ENCODE measurements at regions not wholly inside any gene's neighbourhood (a gene's known extent, or its start where the extent isn't known, plus 50 kb on each side); places are given as distances from the start of the nearest gene placed in this dataset.

DNA sequence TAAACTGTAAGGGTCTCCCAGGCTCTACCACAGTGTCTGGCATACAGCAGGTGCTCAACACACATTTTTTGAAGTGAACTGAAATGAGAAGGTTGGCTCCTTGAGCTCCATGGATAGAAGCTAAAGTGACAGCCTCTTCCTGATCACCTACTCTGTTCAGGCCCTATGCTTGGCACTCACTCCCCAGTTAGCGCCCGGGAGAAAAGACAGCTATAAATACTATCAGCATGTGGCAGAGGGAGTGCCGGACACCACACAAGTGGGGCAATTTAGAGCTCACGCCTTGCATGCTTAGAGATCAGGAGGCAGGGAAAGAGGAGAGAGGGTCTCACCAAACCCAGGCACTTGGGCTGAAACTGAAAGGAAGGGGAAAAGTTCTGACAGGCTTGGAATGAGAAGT is 195.5 kb downstream of the BUD13 start:
- TF ChIP-seq POLR2AphosphoS5 (IDR thresholded peaks at IDR 0.05; ENCODE audit: low read depth, low read length) (no peak), TCF7L2 (IDR thresholded peaks at IDR 0.05; ENCODE audit: low read depth, low read length) (no peak), SIN3A (IDR thresholded peaks at IDR 0.05; ENCODE audit: borderline replicate concordance, insufficient read depth, low read depth, low read length) (no peak)
- TF ChIP-seq, protein P1, sequence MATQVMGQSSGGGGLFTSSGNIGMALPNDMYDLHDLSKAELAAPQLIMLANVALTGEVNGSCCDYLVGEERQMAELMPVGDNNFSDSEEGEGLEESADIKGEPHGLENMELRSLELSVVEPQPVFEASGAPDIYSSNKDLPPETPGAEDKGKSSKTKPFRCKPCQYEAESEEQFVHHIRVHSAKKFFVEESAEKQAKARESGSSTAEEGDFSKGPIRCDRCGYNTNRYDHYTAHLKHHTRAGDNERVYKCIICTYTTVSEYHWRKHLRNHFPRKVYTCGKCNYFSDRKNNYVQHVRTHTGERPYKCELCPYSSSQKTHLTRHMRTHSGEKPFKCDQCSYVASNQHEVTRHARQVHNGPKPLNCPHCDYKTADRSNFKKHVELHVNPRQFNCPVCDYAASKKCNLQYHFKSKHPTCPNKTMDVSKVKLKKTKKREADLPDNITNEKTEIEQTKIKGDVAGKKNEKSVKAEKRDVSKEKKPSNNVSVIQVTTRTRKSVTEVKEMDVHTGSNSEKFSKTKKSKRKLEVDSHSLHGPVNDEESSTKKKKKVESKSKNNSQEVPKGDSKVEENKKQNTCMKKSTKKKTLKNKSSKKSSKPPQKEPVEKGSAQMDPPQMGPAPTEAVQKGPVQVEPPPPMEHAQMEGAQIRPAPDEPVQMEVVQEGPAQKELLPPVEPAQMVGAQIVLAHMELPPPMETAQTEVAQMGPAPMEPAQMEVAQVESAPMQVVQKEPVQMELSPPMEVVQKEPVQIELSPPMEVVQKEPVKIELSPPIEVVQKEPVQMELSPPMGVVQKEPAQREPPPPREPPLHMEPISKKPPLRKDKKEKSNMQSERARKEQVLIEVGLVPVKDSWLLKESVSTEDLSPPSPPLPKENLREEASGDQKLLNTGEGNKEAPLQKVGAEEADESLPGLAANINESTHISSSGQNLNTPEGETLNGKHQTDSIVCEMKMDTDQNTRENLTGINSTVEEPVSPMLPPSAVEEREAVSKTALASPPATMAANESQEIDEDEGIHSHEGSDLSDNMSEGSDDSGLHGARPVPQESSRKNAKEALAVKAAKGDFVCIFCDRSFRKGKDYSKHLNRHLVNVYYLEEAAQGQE (IDR thresholded peaks at IDR 0.05; ENCODE audit: insufficient read depth in 1 of 2, low read depth in 2 of 2, low read length in 1 of 2), result no peak
- TF ChIP-seq, protein P2, sequence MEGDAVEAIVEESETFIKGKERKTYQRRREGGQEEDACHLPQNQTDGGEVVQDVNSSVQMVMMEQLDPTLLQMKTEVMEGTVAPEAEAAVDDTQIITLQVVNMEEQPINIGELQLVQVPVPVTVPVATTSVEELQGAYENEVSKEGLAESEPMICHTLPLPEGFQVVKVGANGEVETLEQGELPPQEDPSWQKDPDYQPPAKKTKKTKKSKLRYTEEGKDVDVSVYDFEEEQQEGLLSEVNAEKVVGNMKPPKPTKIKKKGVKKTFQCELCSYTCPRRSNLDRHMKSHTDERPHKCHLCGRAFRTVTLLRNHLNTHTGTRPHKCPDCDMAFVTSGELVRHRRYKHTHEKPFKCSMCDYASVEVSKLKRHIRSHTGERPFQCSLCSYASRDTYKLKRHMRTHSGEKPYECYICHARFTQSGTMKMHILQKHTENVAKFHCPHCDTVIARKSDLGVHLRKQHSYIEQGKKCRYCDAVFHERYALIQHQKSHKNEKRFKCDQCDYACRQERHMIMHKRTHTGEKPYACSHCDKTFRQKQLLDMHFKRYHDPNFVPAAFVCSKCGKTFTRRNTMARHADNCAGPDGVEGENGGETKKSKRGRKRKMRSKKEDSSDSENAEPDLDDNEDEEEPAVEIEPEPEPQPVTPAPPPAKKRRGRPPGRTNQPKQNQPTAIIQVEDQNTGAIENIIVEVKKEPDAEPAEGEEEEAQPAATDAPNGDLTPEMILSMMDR (IDR thresholded peaks at IDR 0.05), result no peak
- BruUV-seq (replicated peaks), result no TSS peak
- ChIA-PET POLR2A (no interaction called here), CTCF (no interaction called here)
- intact Hi-C loops (cut with micrococcal nuclease; ENCODE audit: unreplicated experiment) (no loop called here), in situ Hi-C loops (cut with HindIII; ENCODE audit: low pct_unique_long_range_greater_than_20kb, low sequenced_read_pairs) (no loop called here)
- H3K4me1 ChIP-seq (ENCODE audit: control insufficient read depth, insufficient read depth, low read length), result no peaks in the 10 kb centered on the region
- DNase-seq (ENCODE audit: low read depth, low spot score) (no peak), ATAC-seq (no peak)
- no peak overlapping the region for H3K4me3 ChIP-seq (ENCODE audit: low read depth in 2 of 2, low read length in 2 of 2)
- no peak overlapping the region for H3K27ac ChIP-seq (ENCODE audit: low read length)
- H3K27me3 ChIP-seq (ENCODE audit: control insufficient read depth, insufficient read depth, low read length), result peaks cover 26% of the 10 kb centered on the region
- H3K36me3 ChIP-seq (ENCODE audit: control insufficient read depth, insufficient read depth, low read length), result no peaks in the 10 kb centered on the region
- H3K9me3 ChIP-seq (ENCODE audit: control insufficient read depth, insufficient read depth, low read depth, low read length), result no peaks in the 10 kb centered on the region

DNA sequence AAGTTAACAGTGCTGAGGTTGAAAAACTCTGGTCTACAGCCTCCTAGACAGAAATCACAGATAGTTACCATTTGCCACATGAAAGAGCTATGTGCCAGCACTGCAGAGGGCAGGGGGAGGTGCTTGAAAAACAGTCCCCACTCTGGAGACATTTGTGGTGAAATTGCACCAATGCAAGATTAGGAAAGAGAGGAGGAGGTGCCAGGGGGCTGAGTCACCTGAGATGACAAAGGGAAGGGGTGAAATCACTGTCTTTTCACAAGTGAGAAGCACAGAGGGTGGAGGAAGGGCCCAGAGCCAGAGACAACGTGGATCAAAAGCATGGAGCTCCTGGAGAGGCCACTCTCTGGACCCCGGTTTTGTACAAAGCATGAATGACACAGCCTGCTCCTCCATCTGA is 196.3 kb downstream of the BUD13 start:
- in situ Hi-C loops (cut with HindIII; ENCODE audit: low pct_unique_long_range_greater_than_20kb, low sequenced_read_pairs), result no loop called here

More for the DNA sequence above, 196.3 kb downstream of the BUD13 start:
- ATAC-seq (no peak), DNase-seq (ENCODE audit: low read depth, low spot score) (no peak)
- POLR2A ChIA-PET, result no interaction called here
- peaks cover 23% of the 10 kb centered on the region for H3K27me3 ChIP-seq (ENCODE audit: control insufficient read depth, insufficient read depth, low read length)
- no peaks in the 10 kb centered on the region for H3K36me3 ChIP-seq (ENCODE audit: control insufficient read depth, insufficient read depth, low read length)
- H3K27ac ChIP-seq (ENCODE audit: low read length), result no peak overlapping the region
- intact Hi-C loops (cut with micrococcal nuclease; ENCODE audit: unreplicated experiment), result no loop called here
- no peaks in the 10 kb centered on the region for H3K4me1 ChIP-seq (ENCODE audit: control insufficient read depth, insufficient read depth, low read length)
- TF ChIP-seq SIN3A (IDR thresholded peaks at IDR 0.05; ENCODE audit: borderline replicate concordance, insufficient read depth, low read depth, low read length) (no peak), POLR2AphosphoS5 (IDR thresholded peaks at IDR 0.05; ENCODE audit: low read depth, low read length) (no peak), TCF7L2 (IDR thresholded peaks at IDR 0.05; ENCODE audit: low read depth, low read length) (no peak)
- TF ChIP-seq, protein P1 (IDR thresholded peaks at IDR 0.05; ENCODE audit: insufficient read depth in 1 of 2, low read depth in 2 of 2, low read length in 1 of 2), result no peak
- TF ChIP-seq, protein P2 (IDR thresholded peaks at IDR 0.05), result no peak
- no peaks in the 10 kb centered on the region for H3K9me3 ChIP-seq (ENCODE audit: control insufficient read depth, insufficient read depth, low read depth, low read length)
- BruUV-seq (replicated peaks), result no TSS peak
- H3K4me3 ChIP-seq (ENCODE audit: low read depth in 2 of 2, low read length in 2 of 2), result no peak overlapping the region
- CTCF ChIA-PET, result no interaction called here
